ENCODE measurements at regions not wholly inside any gene's neighbourhood (a gene's known extent, or its start where the extent isn't known, plus 50 kb on each side); places are given as distances from the start of the nearest gene placed in this dataset.
"Not testable (repeated sequence)": the region's sequence is repeated elsewhere in the genome, so short reads cannot be mapped to it uniquely, and the experiment has no call there.

DNA sequence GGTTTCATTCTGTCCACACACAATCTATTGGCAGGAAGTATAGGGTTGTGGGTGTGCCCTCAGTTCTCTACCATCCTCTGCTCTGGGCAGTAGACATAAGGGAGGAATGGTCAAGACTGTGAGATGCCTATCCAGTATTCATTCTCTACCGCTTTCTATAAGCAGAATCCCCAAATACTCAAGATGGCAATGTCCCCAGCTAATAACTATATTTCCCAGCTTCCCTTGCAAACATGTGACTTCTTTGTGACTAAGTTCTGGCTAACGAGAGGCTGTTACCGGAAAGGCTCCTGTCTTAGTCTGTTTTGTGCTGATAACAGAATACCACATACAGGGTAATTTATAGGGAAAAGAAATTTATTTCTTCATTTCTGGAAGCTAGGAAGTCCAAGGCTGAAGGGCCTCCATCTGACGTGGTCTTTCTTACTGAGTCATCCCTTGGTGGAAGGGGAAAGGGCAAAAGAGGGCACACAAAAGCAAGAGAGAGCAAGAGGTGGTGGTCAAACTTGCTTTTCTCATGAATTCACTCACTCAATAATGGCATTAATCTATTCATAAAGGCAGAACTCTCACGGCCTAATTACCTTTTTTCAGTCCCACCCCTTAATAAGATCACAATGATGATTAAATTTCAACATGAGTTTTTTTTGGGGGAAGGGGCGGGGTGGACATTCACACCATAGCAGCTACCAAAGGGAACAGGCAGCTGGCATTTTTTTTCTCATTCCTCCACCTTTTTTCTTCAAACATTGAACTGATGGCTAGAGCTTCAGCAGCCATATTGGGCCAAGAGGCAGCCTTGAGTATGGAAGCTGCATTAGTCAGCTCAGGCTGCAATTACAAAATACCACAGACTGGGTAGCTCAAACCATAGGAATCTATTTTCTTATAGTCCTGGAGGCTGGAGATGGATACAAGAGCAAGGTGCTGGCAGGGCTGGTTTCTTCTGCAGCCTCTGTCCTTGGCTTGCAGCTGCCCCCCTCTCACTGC lies 109.7 kb upstream of the OR9Q1 start:
- no peak for DNase-seq

- DNase-seq, result no peak
These were observed 106.0 kb upstream of the OR9Q1 start for GRCh38 chr11:57917632-57918031.

GRCh38 chr11:57920971-57921370 lies 102.7 kb upstream of the OR9Q1 start:
- DNase-seq, result no peak

GRCh38 chr11:57932105-57932504 lies 91.6 kb upstream of the OR9Q1 start:
- no peak for DNase-seq

DNA sequence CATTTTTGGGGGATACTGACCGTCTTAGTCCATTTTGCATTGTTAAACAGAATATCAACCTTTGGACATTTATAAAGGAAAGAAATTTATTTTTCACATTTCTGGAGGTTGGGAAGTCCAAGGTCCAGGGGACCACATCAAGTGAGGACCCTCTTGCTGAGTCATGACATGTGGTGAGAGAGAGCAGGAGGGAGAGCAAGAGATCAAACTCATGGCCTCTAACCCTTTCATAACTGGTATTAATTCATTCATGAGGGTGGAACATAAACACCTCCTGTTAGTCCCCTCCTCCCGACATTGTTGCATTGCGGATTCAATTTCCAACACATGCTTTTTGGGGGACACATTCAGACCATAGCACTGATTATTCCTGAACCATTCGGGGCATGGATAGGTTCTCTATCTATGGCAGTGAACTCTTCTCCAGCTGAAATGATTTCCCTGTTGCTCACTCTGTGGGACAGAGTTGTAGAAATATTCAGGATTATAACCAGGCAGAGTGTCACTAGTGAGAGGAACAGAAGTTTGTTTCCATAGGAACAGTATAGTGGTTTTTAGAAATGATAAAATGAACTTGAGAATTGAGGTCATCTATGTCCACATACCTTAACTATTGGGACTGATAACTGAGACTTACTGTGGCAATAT lies 88.2 kb upstream of the OR9Q1 start:
- DNase-seq, result no peak

- no peak for DNase-seq
These were observed 87.6 kb upstream of the OR9Q1 start for GRCh38 chr11:57936050-57936418.

DNA sequence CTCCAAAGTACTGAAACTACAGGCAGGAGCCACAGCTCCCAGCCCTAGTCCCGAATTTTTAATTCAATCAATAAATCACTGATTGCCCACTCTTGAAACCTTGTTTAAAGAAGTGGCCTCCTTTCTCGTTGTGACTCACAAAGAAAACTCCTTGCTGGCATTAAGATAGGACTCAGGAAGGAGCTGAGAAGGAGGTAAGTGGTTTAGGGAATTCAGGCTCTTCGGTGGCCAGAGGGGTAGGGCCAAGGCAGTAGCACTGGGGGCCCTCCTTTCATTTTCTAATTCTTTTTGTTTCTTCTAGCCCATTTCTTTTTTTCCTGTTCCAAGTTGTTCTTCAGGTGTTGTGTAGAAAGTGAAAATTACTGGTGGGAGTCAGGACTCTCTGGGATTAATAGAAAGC lies 86.2 kb upstream of the OR9Q1 start:
- DNase-seq, result no peak

- no peak for DNase-seq
These were observed 85.3 kb upstream of the OR9Q1 start for GRCh38 chr11:57938351-57938750.

DNA sequence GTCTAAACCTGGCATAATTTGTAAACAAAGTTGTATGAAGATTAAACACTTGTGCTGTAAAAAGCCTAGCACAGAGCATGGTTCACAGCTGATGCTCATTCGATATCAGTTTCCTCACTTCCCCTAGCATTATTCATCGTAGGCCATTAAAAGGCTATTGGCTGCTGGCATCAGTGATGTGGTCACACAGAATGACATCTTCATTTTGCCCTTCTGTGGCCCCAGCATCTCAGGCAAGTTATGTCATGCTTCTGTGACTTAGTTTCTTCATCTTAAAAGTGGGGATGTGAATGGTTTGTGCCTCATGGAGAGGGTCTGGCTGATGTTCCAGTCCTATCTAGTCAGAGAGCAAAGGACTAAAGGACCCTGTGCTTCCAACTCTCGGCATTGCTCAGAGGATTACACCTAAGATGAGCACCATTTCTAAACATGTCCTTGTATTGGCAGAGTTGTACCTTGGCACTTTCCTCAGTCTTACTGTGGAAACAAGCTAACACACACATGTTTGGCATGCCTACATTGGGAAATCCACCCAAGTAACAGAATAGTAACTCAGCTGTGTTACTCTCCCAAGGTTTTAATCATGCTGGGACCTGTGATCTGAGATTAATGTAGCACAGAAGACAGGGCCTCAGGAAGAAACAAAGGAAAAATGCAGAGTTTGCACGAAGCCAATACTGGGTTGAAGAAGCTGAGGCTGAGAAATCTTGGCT lies 83.5 kb upstream of the OR9Q1 start:
- DNase-seq, result no peak

GRCh38 chr11:57941875-57942274 lies 81.8 kb upstream of the OR9Q1 start:
- no peak for DNase-seq

DNA sequence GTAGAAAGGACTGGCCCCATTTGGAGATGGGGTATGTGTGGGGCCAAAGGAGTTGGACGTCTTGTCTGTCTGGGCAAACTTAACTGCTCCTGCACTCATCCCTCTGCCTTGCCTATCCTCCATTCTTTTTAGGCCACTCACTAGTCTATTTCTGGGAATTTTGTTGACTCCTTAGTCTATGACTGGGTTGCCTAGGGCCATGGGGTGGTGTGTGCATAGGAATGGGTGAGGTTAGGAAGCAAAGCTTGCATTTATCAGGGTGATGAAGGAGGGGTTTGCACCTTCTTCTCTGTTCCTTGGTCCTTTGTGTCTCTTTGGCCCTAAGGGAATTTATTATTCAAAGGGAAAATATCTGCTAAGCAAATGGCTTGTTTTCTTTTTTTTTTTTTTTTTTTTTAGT lies 80.9 kb upstream of the OR9Q1 start:
- no peak for DNase-seq

GRCh38 chr11:57943766-57944165 lies 79.9 kb upstream of the OR9Q1 start:
- not testable (repeated sequence) for DNase-seq

DNA sequence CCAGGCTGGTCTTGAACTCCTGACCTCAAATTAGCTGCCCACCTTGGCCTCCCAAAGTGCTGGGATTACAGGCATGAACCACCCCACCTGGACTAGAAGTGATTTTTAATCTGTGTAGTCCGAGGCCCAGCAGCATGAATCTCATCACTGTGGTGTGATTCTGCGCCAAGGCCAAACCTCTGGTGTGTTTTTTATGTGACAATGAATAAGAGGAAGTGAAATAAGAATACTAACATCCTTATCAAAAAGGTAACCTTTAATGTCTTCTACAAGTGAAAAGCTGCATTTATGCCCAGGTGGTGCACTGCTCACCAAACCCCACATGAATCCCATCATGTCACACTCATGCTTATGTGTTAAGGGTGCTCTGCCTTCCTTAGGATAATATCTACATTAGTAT lies 77.1 kb upstream of the OR9Q1 start:
- no peak for DNase-seq

DNA sequence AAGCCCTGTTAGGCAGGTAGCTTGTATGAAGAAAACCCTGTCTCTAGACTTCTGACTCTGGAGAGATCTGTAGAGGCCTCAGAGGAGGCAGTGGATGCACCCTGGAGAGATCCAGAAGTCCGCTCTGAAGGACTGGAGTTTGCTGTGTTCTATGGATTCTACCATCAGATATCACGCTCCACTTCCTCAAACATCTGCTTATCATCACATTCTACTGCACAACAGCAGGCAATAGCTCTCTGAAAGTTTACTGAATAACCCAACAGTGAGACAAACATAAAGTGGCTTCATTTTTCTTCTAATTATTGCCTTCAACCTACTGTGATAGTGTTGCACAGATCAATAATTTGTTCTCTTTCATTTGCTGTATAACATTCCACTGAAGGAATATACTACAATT lies 59.0 kb upstream of the OR9Q1 start:
- no peak for DNase-seq

- DNase-seq, result no peak
These were observed 52.2 kb upstream of the OR9Q1 start for GRCh38 chr11:57971272-57972012.

- no peak for DNase-seq
These were observed 51.7 kb upstream of the OR9Q1 start for GRCh38 chr11:57972013-57972367.
